ENCODE measurements at regions not wholly inside any gene's neighbourhood (a gene's known extent, or its start where the extent isn't known, plus 50 kb on each side); places are given as distances from the start of the nearest gene placed in this dataset.

GRCh38 chr13:84243340-84243739, 361.1 kb upstream of the SLITRK1 start:
- TF ChIP-seq CTCF (IDR thresholded peaks at IDR 0.05) (no peak), POLR2A (IDR thresholded peaks at IDR 0.05) (no peak)
